Skeletal muscle satellite cell (primary cell): ENCODE measurements at regions not wholly inside any gene's neighbourhood (a gene's known extent, or its start where the extent isn't known, plus 50 kb on each side); places are given as distances from the start of the nearest gene placed in this dataset.

ENCODE experiments used
- H3K27me3 ChIP-seq: 2 replicates; pipeline ENCODE4 v1.7.0; 2013; ENCODE audit warnings: low read length; ENCODE audit not compliant: control insufficient read depth, insufficient read depth
- H3K36me3 ChIP-seq: 2 replicates; pipeline ENCODE4 v1.7.0; 2013; ENCODE audit warnings: mild to moderate bottlenecking, control low read depth, low read length; ENCODE audit not compliant: insufficient read depth
- H3K4me1 ChIP-seq: 2 replicates; pipeline ENCODE4 v1.7.0; 2013; ENCODE audit warnings: low read length; ENCODE audit not compliant: control insufficient read depth, insufficient read depth
- H3K4me2 ChIP-seq: 2 replicates; pipeline ENCODE4 v1.7.0; 2013; ENCODE audit warnings: mild to moderate bottlenecking, low read length
- H3K4me3 ChIP-seq: 2 replicates; pipeline ENCODE4 v1.7.0; 2013; ENCODE audit warnings: low read length
- H3K9ac ChIP-seq: 2 replicates; pipeline ENCODE4 v1.7.0; 2013; ENCODE audit warnings: mild to moderate bottlenecking, low read depth, low read length, moderate library complexity
- H3K9me3 ChIP-seq: replicated peaks from 2 replicates; pipeline ENCODE4 v1.7.0; 2013; ENCODE audit warnings: mild to moderate bottlenecking, control low read depth, low read length

GRCh38 chr11:11036185-11036847 is 178.5 kb upstream of the ZBED5 start:
- Histone ChIP-seq H3K4me2 (no peak overlapping the region), H3K9ac (no peak overlapping the region), H3K9me3 (no peaks in the 10 kb centered on the region), H3K4me1 (no peaks in the 10 kb centered on the region), H3K4me3 (no peak overlapping the region), H3K27me3 (peaks cover 44% of the 10 kb centered on the region), H3K36me3 (no peaks in the 10 kb centered on the region)

GRCh38 chr11:11035331-11035730 is 177.5 kb upstream of the ZBED5 start:
- Histone ChIP-seq H3K4me2 (no peak overlapping the region), H3K9me3 (no peaks in the 10 kb centered on the region), H3K9ac (no peak overlapping the region), H3K4me3 (no peak overlapping the region), H3K36me3 (no peaks in the 10 kb centered on the region), H3K4me1 (no peaks in the 10 kb centered on the region), H3K27me3 (peaks cover 39% of the 10 kb centered on the region)

GRCh38 chr11:11034476-11034875 is 176.6 kb upstream of the ZBED5 start:
- H3K4me1 ChIP-seq: no peaks in the 10 kb centered on the region
- H3K9ac ChIP-seq: no peak overlapping the region
- H3K27me3 ChIP-seq: peaks cover 38% of the 10 kb centered on the region
- no peak overlapping the region for H3K4me2 ChIP-seq
- no peaks in the 10 kb centered on the region for H3K9me3 ChIP-seq
- no peaks in the 10 kb centered on the region for H3K36me3 ChIP-seq
- H3K4me3 ChIP-seq: no peak overlapping the region

GRCh38 chr11:11032066-11032465 is 174.2 kb upstream of the ZBED5 start:
- Histone ChIP-seq H3K4me1 (peaks cover 8% of the 10 kb centered on the region), H3K36me3 (no peaks in the 10 kb centered on the region), H3K27me3 (peaks cover 27% of the 10 kb centered on the region), H3K9ac (no peak overlapping the region), H3K9me3 (no peaks in the 10 kb centered on the region), H3K4me2 (no peak overlapping the region), H3K4me3 (no peak overlapping the region)

- no peak overlapping the region for H3K4me3 ChIP-seq
- no peaks in the 10 kb centered on the region for H3K36me3 ChIP-seq
- H3K9ac ChIP-seq: no peak overlapping the region
- H3K9me3 ChIP-seq: no peaks in the 10 kb centered on the region
- peaks cover 16% of the 10 kb centered on the region for H3K4me1 ChIP-seq
- H3K4me2 ChIP-seq: no peak overlapping the region
- H3K27me3 ChIP-seq: peaks cover 18% of the 10 kb centered on the region
Observed at GRCh38 chr11:11029027-11029426, 171.2 kb upstream of the ZBED5 start.

DNA sequence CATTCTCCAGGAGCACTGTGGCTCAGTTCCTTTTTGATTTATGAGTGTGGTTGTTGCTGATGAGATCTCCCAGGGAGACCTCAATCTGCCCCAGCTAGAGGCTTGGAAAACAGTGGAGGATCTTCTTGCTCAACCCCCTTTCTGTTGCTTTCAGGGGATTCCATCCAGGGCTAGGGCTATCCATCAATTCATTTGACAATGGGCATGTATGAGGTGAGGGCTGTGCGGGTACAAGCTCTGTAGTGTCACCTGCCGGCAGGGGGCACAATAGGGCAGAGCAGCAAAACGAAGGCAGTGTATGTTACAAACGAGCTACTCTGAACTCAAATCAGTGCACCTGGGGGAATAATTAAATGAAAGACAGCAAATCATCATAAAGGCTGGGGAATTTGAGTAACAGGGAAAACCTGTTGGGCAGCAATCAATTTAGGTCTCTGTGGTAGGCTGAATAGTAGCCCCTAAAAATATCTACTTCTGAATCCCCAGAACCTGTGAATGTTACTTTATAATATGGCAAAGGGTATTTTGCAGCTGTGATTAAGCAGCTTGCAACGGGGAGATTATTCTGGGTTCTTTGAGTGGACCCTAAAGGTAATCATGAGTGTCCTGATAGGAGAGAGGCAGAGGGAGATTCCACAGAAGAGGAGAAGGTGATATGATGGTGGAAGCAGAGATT is 170.3 kb upstream of the ZBED5 start:
- H3K36me3 ChIP-seq: no peaks in the 10 kb centered on the region
- no peak overlapping the region for H3K4me3 ChIP-seq
- no peak overlapping the region for H3K4me2 ChIP-seq
- no peak overlapping the region for H3K9ac ChIP-seq
- peaks cover 15% of the 10 kb centered on the region for H3K27me3 ChIP-seq
- H3K9me3 ChIP-seq: no peaks in the 10 kb centered on the region
- H3K4me1 ChIP-seq: peaks cover 16% of the 10 kb centered on the region

- Histone ChIP-seq H3K4me1 (peaks cover 16% of the 10 kb centered on the region), H3K4me2 (no peak overlapping the region), H3K27me3 (peaks cover 15% of the 10 kb centered on the region), H3K9ac (no peak overlapping the region), H3K36me3 (no peaks in the 10 kb centered on the region), H3K4me3 (no peak overlapping the region), H3K9me3 (no peaks in the 10 kb centered on the region)
Observed at GRCh38 chr11:11027288-11027687, 169.4 kb upstream of the ZBED5 start.

DNA sequence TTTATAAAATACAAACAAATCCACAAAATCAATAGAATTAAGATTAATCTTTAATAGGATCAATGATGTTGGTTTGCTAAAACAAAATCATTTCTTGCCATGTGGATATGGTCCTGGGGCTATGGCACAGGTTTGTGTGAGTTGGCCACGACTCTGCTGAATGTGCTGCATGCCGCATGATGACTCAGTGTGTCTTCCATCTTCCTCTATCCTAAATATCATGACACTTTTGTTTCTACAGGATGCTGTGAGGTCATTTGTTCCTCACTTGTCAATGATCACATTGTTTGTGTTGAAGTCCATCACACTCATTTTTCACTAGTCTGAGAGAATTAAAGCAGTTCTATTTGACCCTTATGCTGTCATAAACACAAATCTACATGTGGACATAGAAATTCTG is 167.2 kb upstream of the ZBED5 start:
- no peaks in the 10 kb centered on the region for H3K36me3 ChIP-seq
- no peaks in the 10 kb centered on the region for H3K9me3 ChIP-seq
- no peak overlapping the region for H3K4me3 ChIP-seq
- H3K9ac ChIP-seq: no peak overlapping the region
- peaks cover 16% of the 10 kb centered on the region for H3K4me1 ChIP-seq
- peaks cover 19% of the 10 kb centered on the region for H3K27me3 ChIP-seq
- H3K4me2 ChIP-seq: no peak overlapping the region

DNA sequence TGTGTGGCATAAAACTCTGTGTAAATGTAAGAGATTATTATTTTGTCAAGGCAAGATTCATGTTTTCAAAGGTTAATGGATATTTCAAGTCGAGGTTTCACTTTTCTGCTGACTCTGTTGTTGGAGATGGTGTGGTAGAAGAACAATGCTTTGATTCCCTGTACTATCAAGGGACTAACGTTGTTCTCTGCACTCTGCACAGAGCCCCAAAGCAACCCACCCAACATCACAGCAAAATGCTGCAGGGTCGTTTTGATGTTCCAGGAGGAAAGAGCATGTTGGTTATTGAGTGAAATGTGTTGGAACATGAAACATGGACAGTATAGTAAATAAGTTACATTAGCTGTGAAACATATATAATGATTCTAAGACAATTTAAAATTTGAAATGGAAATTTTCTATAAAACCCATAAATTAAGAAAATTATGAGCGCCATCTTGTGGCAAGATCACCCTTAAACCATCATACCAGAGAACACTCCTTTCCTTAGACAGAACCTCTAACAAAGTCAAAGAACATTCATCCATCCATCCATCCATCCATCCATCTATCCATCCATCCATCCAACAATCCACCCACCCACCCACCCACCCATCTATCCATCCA is 164.4 kb upstream of the ZBED5 start:
- H3K4me2 ChIP-seq: no peak overlapping the region
- no peak overlapping the region for H3K4me3 ChIP-seq
- peaks cover 9% of the 10 kb centered on the region for H3K4me1 ChIP-seq
- H3K9me3 ChIP-seq: no peaks in the 10 kb centered on the region
- H3K27me3 ChIP-seq: peaks cover 15% of the 10 kb centered on the region
- H3K9ac ChIP-seq: no peak overlapping the region
- H3K36me3 ChIP-seq: no peaks in the 10 kb centered on the region

GRCh38 chr11:11021563-11021962 is 163.7 kb upstream of the ZBED5 start:
- Histone ChIP-seq H3K4me2 (no peak overlapping the region), H3K27me3 (peaks cover 20% of the 10 kb centered on the region), H3K9me3 (no peaks in the 10 kb centered on the region), H3K9ac (no peak overlapping the region), H3K4me1 (peaks cover 4% of the 10 kb centered on the region), H3K4me3 (no peak overlapping the region), H3K36me3 (no peaks in the 10 kb centered on the region)

GRCh38 chr11:11020747-11021149 is 162.9 kb upstream of the ZBED5 start:
- peaks cover 4% of the 10 kb centered on the region for H3K4me1 ChIP-seq
- H3K4me3 ChIP-seq: no peak overlapping the region
- H3K36me3 ChIP-seq: no peaks in the 10 kb centered on the region
- H3K27me3 ChIP-seq: peaks cover 28% of the 10 kb centered on the region
- H3K4me2 ChIP-seq: no peak overlapping the region
- no peak overlapping the region for H3K9ac ChIP-seq
- no peaks in the 10 kb centered on the region for H3K9me3 ChIP-seq
